Glutamatergic neuron (in vitro differentiated cells): ENCODE measurements at regions not wholly inside any gene's neighbourhood (a gene's known extent, or its start where the extent isn't known, plus 50 kb on each side); places are given as distances from the start of the nearest gene placed in this dataset.

Source experiments
- DNase-seq: peaks from one replicate; pipeline ENCODE4 v3.0.0; 2022
- H3K27ac Mint-ChIP-seq: one replicate; pipeline ENCODE4 v1.8.0; 2020; ENCODE audit warnings: mild to moderate bottlenecking, mixed read lengths, inconsistent platforms; ENCODE audit not compliant: unreplicated experiment
- H3K27me3 Mint-ChIP-seq: one replicate; pipeline ENCODE4 v1.8.0; 2020; ENCODE audit warnings: mild to moderate bottlenecking, moderate library complexity, mixed read lengths, inconsistent platforms; ENCODE audit not compliant: unreplicated experiment
- H3K36me3 Mint-ChIP-seq: one replicate; pipeline ENCODE4 v1.8.0; 2020; ENCODE audit warnings: mild to moderate bottlenecking, mixed read lengths, inconsistent platforms; ENCODE audit not compliant: unreplicated experiment
- H3K4me1 Mint-ChIP-seq: one replicate; pipeline ENCODE4 v1.8.0; 2020; ENCODE audit warnings: mild to moderate bottlenecking, low read depth, mixed read lengths, inconsistent platforms; ENCODE audit not compliant: unreplicated experiment
- H3K4me3 Mint-ChIP-seq: one replicate; pipeline ENCODE4 v1.8.0; 2020; ENCODE audit warnings: mild to moderate bottlenecking, mixed read lengths, inconsistent platforms; ENCODE audit not compliant: unreplicated experiment
- H3K9me3 Mint-ChIP-seq: one replicate; pipeline ENCODE4 v1.8.0; 2020; ENCODE audit warnings: mild to moderate bottlenecking, moderate library complexity, mixed read lengths, inconsistent platforms; ENCODE audit not compliant: unreplicated experiment
- TF ChIP-seq, protein P1 (sequence below): fragments of 200-600 bp; sonication (generic); IDR thresholded peaks from one replicate; pipeline ENCODE4 v1.5.0; 2021; ENCODE audit not compliant: partially characterized antibody, unreplicated experiment

DNA sequence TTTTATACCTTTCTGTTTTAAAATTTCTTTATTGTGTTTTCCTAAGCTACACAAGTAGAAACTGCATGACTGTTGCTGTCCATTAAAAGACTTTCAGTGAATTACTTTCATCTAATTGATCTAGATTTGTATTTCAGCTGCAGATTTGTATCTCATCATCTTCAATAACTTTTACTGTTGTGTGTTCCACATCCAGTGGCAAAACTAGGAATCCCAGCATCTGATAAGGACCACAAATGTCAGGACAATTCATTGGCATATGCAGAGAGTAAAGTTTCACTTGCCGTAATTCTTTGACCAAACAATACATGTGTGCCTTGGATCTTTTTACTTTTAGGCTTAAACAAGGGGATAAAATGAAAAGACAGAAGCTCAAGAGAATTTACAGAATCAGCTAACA, 112.6 kb downstream of the FBXO8 start:
- no peaks in the 10 kb centered on the region for H3K36me3 Mint-ChIP-seq
- no peak for DNase-seq
- H3K27me3 Mint-ChIP-seq: no peaks in the 10 kb centered on the region
- H3K9me3 Mint-ChIP-seq: no peaks in the 10 kb centered on the region
- TF ChIP-seq, protein P1, sequence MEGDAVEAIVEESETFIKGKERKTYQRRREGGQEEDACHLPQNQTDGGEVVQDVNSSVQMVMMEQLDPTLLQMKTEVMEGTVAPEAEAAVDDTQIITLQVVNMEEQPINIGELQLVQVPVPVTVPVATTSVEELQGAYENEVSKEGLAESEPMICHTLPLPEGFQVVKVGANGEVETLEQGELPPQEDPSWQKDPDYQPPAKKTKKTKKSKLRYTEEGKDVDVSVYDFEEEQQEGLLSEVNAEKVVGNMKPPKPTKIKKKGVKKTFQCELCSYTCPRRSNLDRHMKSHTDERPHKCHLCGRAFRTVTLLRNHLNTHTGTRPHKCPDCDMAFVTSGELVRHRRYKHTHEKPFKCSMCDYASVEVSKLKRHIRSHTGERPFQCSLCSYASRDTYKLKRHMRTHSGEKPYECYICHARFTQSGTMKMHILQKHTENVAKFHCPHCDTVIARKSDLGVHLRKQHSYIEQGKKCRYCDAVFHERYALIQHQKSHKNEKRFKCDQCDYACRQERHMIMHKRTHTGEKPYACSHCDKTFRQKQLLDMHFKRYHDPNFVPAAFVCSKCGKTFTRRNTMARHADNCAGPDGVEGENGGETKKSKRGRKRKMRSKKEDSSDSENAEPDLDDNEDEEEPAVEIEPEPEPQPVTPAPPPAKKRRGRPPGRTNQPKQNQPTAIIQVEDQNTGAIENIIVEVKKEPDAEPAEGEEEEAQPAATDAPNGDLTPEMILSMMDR: no peak
- no peak overlapping the region for H3K4me3 Mint-ChIP-seq
- H3K27ac Mint-ChIP-seq: no peak overlapping the region
- no peaks in the 10 kb centered on the region for H3K4me1 Mint-ChIP-seq

DNA sequence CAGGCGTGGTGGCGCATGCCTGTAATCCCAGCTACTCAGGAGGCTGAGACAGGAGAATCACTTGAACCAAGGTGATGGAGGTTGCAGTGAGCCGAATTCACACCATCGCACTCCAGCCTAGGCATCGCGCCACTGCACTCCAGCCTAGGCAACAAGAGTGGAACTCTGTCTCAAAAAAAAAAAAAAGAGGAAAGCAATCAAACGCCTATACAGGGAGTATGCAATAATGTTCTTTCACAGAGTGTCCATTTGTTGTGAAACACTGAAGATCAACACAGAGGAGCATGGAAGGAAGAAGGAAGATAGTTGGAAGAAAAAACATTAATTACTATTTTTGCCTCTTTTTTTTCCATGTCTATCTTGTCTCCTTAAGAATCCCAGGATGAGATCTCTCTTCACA, 113.4 kb downstream of the FBXO8 start:
- Mint-ChIP-seq H3K9me3 (no peaks in the 10 kb centered on the region), H3K4me1 (no peaks in the 10 kb centered on the region), H3K36me3 (no peaks in the 10 kb centered on the region), H3K4me3 (no peak overlapping the region), H3K27me3 (no peaks in the 10 kb centered on the region), H3K27ac (no peak overlapping the region)
- TF ChIP-seq, protein P1: no peak
- DNase-seq: no peak

DNA sequence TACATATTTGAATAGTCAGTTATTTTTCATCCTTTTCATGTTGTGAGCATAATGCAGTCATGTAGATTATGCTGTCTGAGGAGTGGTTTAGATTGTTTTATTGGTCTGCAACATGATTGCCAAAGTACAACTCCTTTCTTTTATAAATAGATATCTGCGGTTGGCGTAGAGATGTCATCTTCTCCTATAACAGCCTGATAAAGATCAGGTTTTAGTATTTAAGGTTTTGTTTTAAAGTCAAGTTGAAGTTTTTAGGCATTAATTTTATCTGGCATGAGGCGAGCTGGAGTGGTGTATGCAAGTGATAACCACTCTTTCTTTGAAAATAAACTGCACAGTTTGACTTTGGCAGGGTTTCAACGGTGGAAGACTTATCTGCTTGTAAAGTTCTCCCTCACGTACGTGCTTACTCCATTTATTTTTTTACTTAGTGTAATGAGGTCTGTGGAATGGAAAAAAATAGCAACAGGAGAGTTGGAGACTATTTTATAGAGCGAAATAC, 126.3 kb downstream of the FBXO8 start:
- H3K9me3 Mint-ChIP-seq: no peaks in the 10 kb centered on the region
- no peaks in the 10 kb centered on the region for H3K4me1 Mint-ChIP-seq
- TF ChIP-seq, protein P1: no peak
- no peak overlapping the region for H3K4me3 Mint-ChIP-seq
- H3K36me3 Mint-ChIP-seq: no peaks in the 10 kb centered on the region
- H3K27me3 Mint-ChIP-seq: no peaks in the 10 kb centered on the region
- H3K27ac Mint-ChIP-seq: no peak overlapping the region
- no peak for DNase-seq

DNA sequence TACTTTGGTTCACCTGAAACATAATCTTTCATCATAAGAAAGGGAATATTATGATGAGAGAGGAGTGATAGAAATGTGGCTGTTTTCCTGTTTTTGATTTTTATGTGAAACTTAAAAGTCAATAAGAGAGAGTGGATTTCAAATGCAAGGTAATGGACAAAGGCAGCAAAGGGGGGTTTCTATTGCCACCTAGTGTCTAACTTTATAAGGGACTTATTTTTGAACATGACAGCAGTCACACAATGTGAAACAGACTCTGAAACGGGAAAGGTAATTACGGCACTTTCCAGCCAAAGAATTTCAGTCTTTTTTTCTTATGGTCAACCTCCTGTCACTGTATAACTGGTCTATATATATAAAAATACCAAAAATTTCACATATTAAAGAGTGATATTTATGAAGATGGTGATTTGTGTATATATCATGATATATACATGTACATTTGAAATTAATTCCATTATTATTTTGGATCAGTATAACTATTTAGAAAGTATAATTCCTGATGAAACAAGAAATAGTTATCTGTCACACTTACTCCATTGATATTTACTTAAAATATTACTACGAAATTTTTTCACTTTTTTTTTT, 127.1 kb downstream of the FBXO8 start:
- Mint-ChIP-seq H3K27ac (no peak overlapping the region), H3K36me3 (no peaks in the 10 kb centered on the region), H3K4me3 (no peak overlapping the region), H3K4me1 (no peaks in the 10 kb centered on the region), H3K27me3 (no peaks in the 10 kb centered on the region), H3K9me3 (no peaks in the 10 kb centered on the region)
- no peak for DNase-seq
- TF ChIP-seq, protein P1: peak; percentile 68

DNA sequence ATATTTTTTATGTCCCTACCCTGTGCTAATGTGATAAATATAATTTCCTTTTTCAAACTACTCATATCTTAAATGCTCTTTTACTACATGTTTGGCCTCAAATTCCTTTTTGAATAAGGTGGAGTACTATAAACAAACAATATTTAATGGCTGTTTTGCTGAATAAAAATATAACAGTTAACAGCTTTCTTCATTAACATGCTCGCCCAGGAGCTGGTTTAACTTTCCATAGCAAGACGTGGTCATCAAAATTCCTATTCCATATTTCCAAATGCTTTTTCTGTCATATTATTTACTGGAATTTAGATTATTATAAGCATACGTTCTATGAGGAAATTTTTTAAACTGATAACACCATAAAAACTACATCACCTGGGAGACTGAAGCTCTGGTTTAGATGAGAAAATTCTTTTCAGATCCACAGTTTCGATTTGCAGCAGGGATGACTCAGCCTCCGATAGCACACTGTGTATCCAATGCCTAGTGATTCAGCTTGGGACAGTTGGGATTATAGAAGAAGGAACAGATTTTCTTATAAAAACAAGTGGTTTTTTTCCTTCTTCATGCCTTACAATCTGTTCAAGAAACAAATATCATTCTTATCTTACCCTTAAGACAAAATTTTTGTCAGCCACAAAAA, 129.1 kb downstream of the FBXO8 start:
- no peak for DNase-seq
- Mint-ChIP-seq H3K4me1 (no peaks in the 10 kb centered on the region), H3K27ac (no peak overlapping the region), H3K4me3 (no peak overlapping the region), H3K36me3 (no peaks in the 10 kb centered on the region), H3K27me3 (no peaks in the 10 kb centered on the region), H3K9me3 (no peaks in the 10 kb centered on the region)
- TF ChIP-seq, protein P1: no peak
